OCI-LY7 (cell line): ENCODE measurements at regions not wholly inside any gene's neighbourhood (a gene's known extent, or its start where the extent isn't known, plus 50 kb on each side); places are given as distances from the start of the nearest gene placed in this dataset.

Experiments used
- EZH2phosphoT487 ChIP-seq: fragments of 200-600 bp; sonication (generic); IDR thresholded peaks from 2 replicates; pipeline ENCODE4 v1.6.1; 2018; ENCODE audit warnings: low read depth, borderline replicate concordance, mild to moderate bottlenecking, mixed run types, antibody characterized with exemption, low read length, moderate library complexity, mixed read lengths
- TF ChIP-seq, protein P1 (sequence below): fragments of 200-600 bp; sonication (generic); conservative IDR thresholded peaks from 2 replicates; pipeline ENCODE4 v1.5.1; 2014; ENCODE audit warnings: mild to moderate bottlenecking, antibody characterized with exemption, low read length, moderate library complexity, mixed read lengths

DNA sequence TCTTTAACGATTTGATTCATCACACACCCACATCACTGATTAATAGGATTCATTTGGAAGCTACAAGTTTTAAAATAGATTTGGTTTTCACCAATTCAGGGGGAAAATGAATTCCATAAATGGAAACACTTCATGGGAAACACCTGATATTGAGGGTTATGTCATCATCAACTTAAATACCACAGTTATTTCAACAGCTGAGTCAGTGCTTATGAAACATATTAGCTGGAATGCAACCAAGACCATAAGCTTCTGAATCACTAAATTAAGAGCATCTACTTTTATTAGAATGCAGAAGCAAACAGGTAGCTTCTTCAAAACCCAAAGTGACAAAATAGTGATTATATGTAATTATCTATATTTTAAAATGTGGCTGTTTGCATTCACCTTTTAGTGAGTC lies 207.8 kb upstream of the DCAF8L1 start:
- TF ChIP-seq, protein P1, sequence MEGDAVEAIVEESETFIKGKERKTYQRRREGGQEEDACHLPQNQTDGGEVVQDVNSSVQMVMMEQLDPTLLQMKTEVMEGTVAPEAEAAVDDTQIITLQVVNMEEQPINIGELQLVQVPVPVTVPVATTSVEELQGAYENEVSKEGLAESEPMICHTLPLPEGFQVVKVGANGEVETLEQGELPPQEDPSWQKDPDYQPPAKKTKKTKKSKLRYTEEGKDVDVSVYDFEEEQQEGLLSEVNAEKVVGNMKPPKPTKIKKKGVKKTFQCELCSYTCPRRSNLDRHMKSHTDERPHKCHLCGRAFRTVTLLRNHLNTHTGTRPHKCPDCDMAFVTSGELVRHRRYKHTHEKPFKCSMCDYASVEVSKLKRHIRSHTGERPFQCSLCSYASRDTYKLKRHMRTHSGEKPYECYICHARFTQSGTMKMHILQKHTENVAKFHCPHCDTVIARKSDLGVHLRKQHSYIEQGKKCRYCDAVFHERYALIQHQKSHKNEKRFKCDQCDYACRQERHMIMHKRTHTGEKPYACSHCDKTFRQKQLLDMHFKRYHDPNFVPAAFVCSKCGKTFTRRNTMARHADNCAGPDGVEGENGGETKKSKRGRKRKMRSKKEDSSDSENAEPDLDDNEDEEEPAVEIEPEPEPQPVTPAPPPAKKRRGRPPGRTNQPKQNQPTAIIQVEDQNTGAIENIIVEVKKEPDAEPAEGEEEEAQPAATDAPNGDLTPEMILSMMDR: no peak
- no peak for TF ChIP-seq EZH2phosphoT487
